ENCODE measurements at regions not wholly inside any gene's neighbourhood (a gene's known extent, or its start where the extent isn't known, plus 50 kb on each side); places are given as distances from the start of the nearest gene placed in this dataset.

- TF ChIP-seq CTCF (IDR thresholded peaks at IDR 0.05) (no peak), EZH2 (IDR thresholded peaks at IDR 0.05) (no peak)
Measured at GRCh38 chr2:2568411-2568810, 237.3 kb upstream of the MYT1L start.
